HTR-8/SVneo (cell line): ENCODE measurements at regions not wholly inside any gene's neighbourhood (a gene's known extent, or its start where the extent isn't known, plus 50 kb on each side); places are given as distances from the start of the nearest gene placed in this dataset.

ENCODE experiments used
- DNase-seq: peaks from one replicate; pipeline ENCODE4 v3.0.0; 2011; ENCODE audit warnings: low spot score, mixed read lengths; ENCODE audit not compliant: insufficient read length
- FAIRE-seq: peaks from 2 replicates; lab custom pipeline; 2011; peaks lifted over from hg19 to GRCh38; lab: Jason Lieb, UNC

GRCh38 chr10:117668327-117669008 is 125.9 kb downstream of the EMX2 start:
- no peak for DNase-seq
- FAIRE-seq = no peak

- FAIRE-seq (no peak), DNase-seq (no peak)
Observed at GRCh38 chr10:117669122-117669521, 126.6 kb downstream of the EMX2 start.

GRCh38 chr10:117670116-117670904 is 127.8 kb downstream of the EMX2 start:
- no peak for FAIRE-seq
- DNase-seq = no peak

- FAIRE-seq (no peak), DNase-seq (no peak)
Observed at GRCh38 chr10:117673230-117674010, 130.9 kb downstream of the EMX2 start.

GRCh38 chr10:117674201-117674600 is 131.7 kb downstream of the EMX2 start:
- no peak for DNase-seq
- no peak for FAIRE-seq

- no peak for DNase-seq
- no peak for FAIRE-seq
Observed at GRCh38 chr10:117674646-117675045, 132.1 kb downstream of the EMX2 start.

- FAIRE-seq = no peak
- DNase-seq = no peak
Observed at GRCh38 chr10:117675514-117676055, 133.0 kb downstream of the EMX2 start.

- no peak for FAIRE-seq
- no peak for DNase-seq
Observed at GRCh38 chr10:117677239-117677638, 134.7 kb downstream of the EMX2 start.

GRCh38 chr10:117677890-117678500 is 135.4 kb downstream of the EMX2 start:
- FAIRE-seq (no peak), DNase-seq (no peak)

GRCh38 chr10:117680601-117681000 is 138.1 kb downstream of the EMX2 start:
- DNase-seq = no peak
- no peak for FAIRE-seq

GRCh38 chr10:117681104-117681503 is 138.6 kb downstream of the EMX2 start:
- DNase-seq (no peak), FAIRE-seq (no peak)

- no peak for FAIRE-seq
- no peak for DNase-seq
Observed at GRCh38 chr10:117684046-117684610, 141.6 kb downstream of the EMX2 start.

- no peak for DNase-seq
- no peak for FAIRE-seq
Observed at GRCh38 chr10:117684672-117685211, 142.2 kb downstream of the EMX2 start.

- FAIRE-seq = no peak
- no peak for DNase-seq
Observed at GRCh38 chr10:117685431-117685830, 142.9 kb downstream of the EMX2 start.

- no peak for FAIRE-seq
- DNase-seq = no peak
Observed at GRCh38 chr10:117686606-117687005, 144.1 kb downstream of the EMX2 start.

GRCh38 chr10:117688358-117688757 is 145.8 kb downstream of the EMX2 start:
- FAIRE-seq (no peak), DNase-seq (no peak)

GRCh38 chr10:117689566-117689965 is 147.0 kb downstream of the EMX2 start:
- DNase-seq (no peak), FAIRE-seq (no peak)

GRCh38 chr10:117690359-117690758 is 147.8 kb downstream of the EMX2 start:
- DNase-seq (no peak), FAIRE-seq (no peak)

- DNase-seq = no peak
- FAIRE-seq = no peak
Observed at GRCh38 chr10:117694190-117694589, 151.6 kb downstream of the EMX2 start.

- no peak for DNase-seq
Observed at GRCh38 chr10:117697402-117697801, 154.9 kb downstream of the EMX2 start.

More at GRCh38 chr10:117697402-117697801, 154.9 kb downstream of the EMX2 start:
- no peak for FAIRE-seq
